Stimulated activated CD8-positive, alpha-beta memory T cell treated with anti-CD3 and anti-CD28 coated beads, Interleukin-2, amount 100 ng/mL, for 1 hour (primary cell): ENCODE measurements at regions not wholly inside any gene's neighbourhood (a gene's known extent, or its start where the extent isn't known, plus 50 kb on each side); places are given as distances from the start of the nearest gene placed in this dataset.

Source experiments
- DNase-seq, 2 donors: peaks; one replicate each; pipeline ENCODE4 v3.0.0-alpha.2; 2020; ENCODE audit warnings: low read depth in 2 of 2

GRCh38 chr4:1477045-1477840 lies 71.0 kb upstream of the NKX1-1 start:
- DNase-seq = no peak

- no peak for DNase-seq
These were observed 69.9 kb upstream of the NKX1-1 start for GRCh38 chr4:1476140-1476513.

- no peak for DNase-seq
These were observed 69.3 kb upstream of the NKX1-1 start for GRCh38 chr4:1475277-1476139.

- no peak for DNase-seq
These were observed 68.2 kb upstream of the NKX1-1 start for GRCh38 chr4:1474126-1475090.

- DNase-seq = no peak
These were observed 67.5 kb upstream of the NKX1-1 start for GRCh38 chr4:1473718-1474117.

GRCh38 chr4:1472911-1473518 lies 66.8 kb upstream of the NKX1-1 start:
- no peak for DNase-seq

GRCh38 chr4:1472148-1472797 lies 66.0 kb upstream of the NKX1-1 start:
- no peak for DNase-seq

- no peak for DNase-seq
These were observed 65.4 kb upstream of the NKX1-1 start for GRCh38 chr4:1471443-1472147.

- no peak for DNase-seq
These were observed 64.7 kb upstream of the NKX1-1 start for GRCh38 chr4:1470816-1471442.

- DNase-seq = no peak
These were observed 64.1 kb upstream of the NKX1-1 start for GRCh38 chr4:1470393-1470670.

GRCh38 chr4:1469607-1470392 lies 63.6 kb upstream of the NKX1-1 start:
- DNase-seq = no peak

- DNase-seq = no peak
These were observed 62.8 kb upstream of the NKX1-1 start for GRCh38 chr4:1469043-1469442.

GRCh38 chr4:1467581-1468458 lies 61.6 kb upstream of the NKX1-1 start:
- DNase-seq = no peak

- no peak for DNase-seq
These were observed 60.6 kb upstream of the NKX1-1 start for GRCh38 chr4:1466863-1467165.

- no peak for DNase-seq
These were observed 60.0 kb upstream of the NKX1-1 start for GRCh38 chr4:1466034-1466862.

GRCh38 chr4:1465173-1466033 lies 59.2 kb upstream of the NKX1-1 start:
- no peak for DNase-seq
